Uterus (tissue), 2 donors: ENCODE measurements at regions not wholly inside any gene's neighbourhood (a gene's known extent, or its start where the extent isn't known, plus 50 kb on each side); places are given as distances from the start of the nearest gene placed in this dataset.

ENCODE experiments used
- CTCF ChIP-seq, 4 experiments: fragments of 200-600 bp in 2 of 4; fragments of 450-650 bp in 2 of 4; sonication (generic) in 2 of 4; IDR thresholded peaks; one replicate each; pipeline ENCODE4 v1.5.1; 2016 to 2019; ENCODE audit warnings: antibody characterized with exemption in 4 of 4, mild to moderate bottlenecking in 2 of 4, moderate library complexity in 1 of 4
- POLR2A ChIP-seq, 2 donors: fragments of 450-650 bp; IDR thresholded peaks; one replicate each; pipeline ENCODE4 v1.6.1; 2016; ENCODE audit warnings: antibody characterized with exemption in 2 of 2, mild to moderate bottlenecking in 1 of 2, moderate library complexity in 1 of 2

DNA sequence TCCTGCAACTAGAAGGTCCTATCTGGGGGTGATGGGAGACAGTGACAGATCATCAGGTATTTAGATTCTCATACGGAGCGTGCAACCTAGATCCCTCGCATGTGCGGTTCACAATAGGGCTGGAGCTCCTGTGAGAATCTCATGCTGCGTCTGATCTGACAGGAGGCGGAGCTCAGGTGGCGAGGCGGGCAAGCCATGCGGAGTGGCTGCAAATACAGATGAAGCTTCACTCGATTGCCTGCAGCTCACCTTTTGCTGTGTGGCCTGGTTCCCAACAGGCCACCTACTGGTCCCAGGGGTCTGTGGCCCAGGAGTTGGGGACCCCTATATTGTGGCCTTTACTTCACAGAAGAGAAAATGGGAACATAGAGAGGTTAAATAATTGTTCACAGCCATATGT, 200.4 kb downstream of the IRF8 start:
- TF ChIP-seq POLR2A (IDR thresholded peaks at IDR 0.05) (no peak), CTCF (IDR thresholded peaks at IDR 0.05) (no peak)
